VCaP (cell line): ENCODE measurements at regions not wholly inside any gene's neighbourhood (a gene's known extent, or its start where the extent isn't known, plus 50 kb on each side); places are given as distances from the start of the nearest gene placed in this dataset.

Experiments
- H3K27ac ChIP-seq: fragments of 450-650 bp; 2 replicates; pipeline ENCODE4 v1.5.1; 2017
- TF ChIP-seq, protein P1 (sequence below): fragments of 450-650 bp; conservative IDR thresholded peaks from 2 replicates; pipeline ENCODE4 v1.5.1; 2017; ENCODE audit warnings: mild to moderate bottlenecking, moderate library complexity

DNA sequence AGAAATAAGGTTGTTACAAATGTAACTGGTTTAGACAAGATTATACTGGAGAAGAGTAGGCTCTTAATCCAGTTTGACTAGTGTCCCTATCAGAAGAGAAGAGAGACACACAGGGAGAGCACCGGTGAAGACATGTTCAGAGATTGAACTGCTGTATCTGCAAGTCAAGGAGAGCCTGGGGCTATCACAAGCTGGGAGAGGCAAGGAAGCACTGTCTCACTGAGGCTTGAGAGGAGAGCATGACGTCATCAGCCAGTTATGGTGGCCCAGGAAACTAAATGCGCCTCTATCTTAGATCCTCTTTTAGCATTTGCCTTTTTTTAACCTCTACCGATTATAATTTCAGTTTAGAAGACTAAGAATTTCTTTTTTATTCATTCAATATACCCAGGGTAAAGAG, 583.4 kb downstream of the TRAM1L1 start:
- TF ChIP-seq, protein P1, sequence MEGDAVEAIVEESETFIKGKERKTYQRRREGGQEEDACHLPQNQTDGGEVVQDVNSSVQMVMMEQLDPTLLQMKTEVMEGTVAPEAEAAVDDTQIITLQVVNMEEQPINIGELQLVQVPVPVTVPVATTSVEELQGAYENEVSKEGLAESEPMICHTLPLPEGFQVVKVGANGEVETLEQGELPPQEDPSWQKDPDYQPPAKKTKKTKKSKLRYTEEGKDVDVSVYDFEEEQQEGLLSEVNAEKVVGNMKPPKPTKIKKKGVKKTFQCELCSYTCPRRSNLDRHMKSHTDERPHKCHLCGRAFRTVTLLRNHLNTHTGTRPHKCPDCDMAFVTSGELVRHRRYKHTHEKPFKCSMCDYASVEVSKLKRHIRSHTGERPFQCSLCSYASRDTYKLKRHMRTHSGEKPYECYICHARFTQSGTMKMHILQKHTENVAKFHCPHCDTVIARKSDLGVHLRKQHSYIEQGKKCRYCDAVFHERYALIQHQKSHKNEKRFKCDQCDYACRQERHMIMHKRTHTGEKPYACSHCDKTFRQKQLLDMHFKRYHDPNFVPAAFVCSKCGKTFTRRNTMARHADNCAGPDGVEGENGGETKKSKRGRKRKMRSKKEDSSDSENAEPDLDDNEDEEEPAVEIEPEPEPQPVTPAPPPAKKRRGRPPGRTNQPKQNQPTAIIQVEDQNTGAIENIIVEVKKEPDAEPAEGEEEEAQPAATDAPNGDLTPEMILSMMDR, result no peak
- no peak overlapping the region for H3K27ac ChIP-seq

GRCh38 chr4:116500225-116500624, 585.2 kb downstream of the TRAM1L1 start:
- TF ChIP-seq, protein P1, result no peak
- no peak overlapping the region for H3K27ac ChIP-seq

GRCh38 chr4:116489739-116490138, 595.6 kb downstream of the TRAM1L1 start:
- TF ChIP-seq, protein P1, result no peak
- H3K27ac ChIP-seq, result no peak overlapping the region

GRCh38 chr4:116486401-116486800, 599.0 kb downstream of the TRAM1L1 start:
- H3K27ac ChIP-seq, result no peak overlapping the region
- TF ChIP-seq, protein P1, result no peak

DNA sequence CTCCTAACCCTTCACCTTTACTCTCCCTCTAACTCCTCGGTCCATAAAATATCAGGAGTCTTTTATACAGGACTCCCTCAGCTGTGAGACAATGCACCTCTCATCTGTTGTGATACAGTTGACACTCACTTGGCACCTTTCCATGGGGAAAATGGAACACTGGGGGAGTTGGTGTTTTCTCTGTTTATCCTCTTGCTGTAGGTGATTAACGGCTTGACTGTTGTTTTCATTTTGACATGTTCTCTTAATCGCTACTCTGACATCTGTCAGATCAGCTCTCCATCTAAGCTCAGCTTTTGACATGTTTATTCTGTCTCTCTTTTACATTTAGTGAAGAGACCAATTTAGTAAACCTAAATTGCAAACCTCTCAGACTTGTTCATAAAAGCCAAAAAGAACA, 604.8 kb downstream of the TRAM1L1 start:
- TF ChIP-seq, protein P1, result no peak
- H3K27ac ChIP-seq, result no peak overlapping the region

GRCh38 chr4:116478343-116478742, 607.0 kb downstream of the TRAM1L1 start:
- TF ChIP-seq, protein P1, result no peak
- no peak overlapping the region for H3K27ac ChIP-seq

DNA sequence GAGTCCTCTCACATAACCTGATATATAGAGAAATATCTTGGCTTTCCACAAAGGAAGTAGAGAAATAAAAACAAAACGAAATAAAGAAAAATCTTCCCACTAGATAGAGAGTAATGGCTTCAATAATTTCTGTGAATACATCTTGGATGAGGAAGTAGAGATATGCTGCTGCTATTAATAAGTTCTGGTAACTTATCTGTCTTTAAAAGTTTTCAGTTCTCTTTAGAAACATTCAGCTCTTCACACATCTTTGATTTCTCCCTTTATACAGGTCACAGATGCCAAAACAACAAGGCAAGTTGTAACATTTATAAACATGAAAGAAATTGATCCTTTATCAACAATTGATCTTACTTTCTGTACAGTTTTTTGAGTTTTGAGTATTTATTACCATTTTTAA, 615.8 kb downstream of the TRAM1L1 start:
- no peak overlapping the region for H3K27ac ChIP-seq
- TF ChIP-seq, protein P1, result no peak

GRCh38 chr4:116453127-116453526, 632.2 kb downstream of the TRAM1L1 start:
- no peak overlapping the region for H3K27ac ChIP-seq
- TF ChIP-seq, protein P1, result no peak
